ENCODE measurements at regions not wholly inside any gene's neighbourhood (a gene's known extent, or its start where the extent isn't known, plus 50 kb on each side); places are given as distances from the start of the nearest gene placed in this dataset.

- no peak for DNase-seq
- Histone ChIP-seq H2AFZ (no peak overlapping the region), H3K9me3 (ENCODE audit: insufficient read depth, low read depth) (no peaks in the 10 kb centered on the region), H3K27me3 (ENCODE audit: insufficient read depth, low read depth) (no peaks in the 10 kb centered on the region), H3K4me3 (no peak overlapping the region), H3K4me1 (replicated peaks; ENCODE audit: insufficient read depth) (no peaks in the 10 kb centered on the region), H3K36me3 (ENCODE audit: low read depth) (no peaks in the 10 kb centered on the region), H3K4me2 (no peak overlapping the region), H3F3A (ENCODE audit: insufficient read depth, low read depth) (no peaks in the 10 kb centered on the region), H3K9me2 (ENCODE audit: insufficient read depth) (no peaks in the 10 kb centered on the region), H3K79me2 (ENCODE audit: low read depth) (no peaks in the 10 kb centered on the region), H4K20me1 (ENCODE audit: insufficient read depth) (no peaks in the 10 kb centered on the region), H3K27ac (no peak overlapping the region)
- no TSS peak for BruUV-seq (replicated peaks)
- intact Hi-C loops (cut with micrococcal nuclease; ENCODE audit: unreplicated experiment): no loop called here
- TF ChIP-seq EZH2 (IDR thresholded peaks at IDR 0.05; ENCODE audit: low read depth): no peak
- no peak for TF ChIP-seq CTCF (conservative IDR thresholded peaks at IDR 0.05)
- POLR2A ChIA-PET (ENCODE audit: unreplicated experiment): no interaction called here
- CTCF ChIA-PET: no interaction called here
Observed at GRCh38 chr12:71240946-71241345, 83.1 kb upstream of the TSPAN8 start.

GRCh38 chr12:71239731-71240130 lies 81.9 kb upstream of the TSPAN8 start:
- H3F3A ChIP-seq (ENCODE audit: insufficient read depth, low read depth): no peaks in the 10 kb centered on the region
- no peaks in the 10 kb centered on the region for H3K36me3 ChIP-seq (ENCODE audit: low read depth)
- CTCF ChIA-PET: no interaction called here
- H3K4me1 ChIP-seq (replicated peaks; ENCODE audit: insufficient read depth): no peaks in the 10 kb centered on the region
- intact Hi-C loops (cut with micrococcal nuclease; ENCODE audit: unreplicated experiment): no loop called here
- no peaks in the 10 kb centered on the region for H3K79me2 ChIP-seq (ENCODE audit: low read depth)
- no peak overlapping the region for H3K27ac ChIP-seq
- H3K4me2 ChIP-seq: no peak overlapping the region
- no peak overlapping the region for H2AFZ ChIP-seq
- BruUV-seq (replicated peaks): no TSS peak
- H3K9me2 ChIP-seq (ENCODE audit: insufficient read depth): no peaks in the 10 kb centered on the region
- POLR2A ChIA-PET (ENCODE audit: unreplicated experiment): no interaction called here
- no peak overlapping the region for H3K4me3 ChIP-seq
- no peak for TF ChIP-seq EZH2 (IDR thresholded peaks at IDR 0.05; ENCODE audit: low read depth)
- no peak for TF ChIP-seq CTCF (conservative IDR thresholded peaks at IDR 0.05)
- no peaks in the 10 kb centered on the region for H3K9me3 ChIP-seq (ENCODE audit: insufficient read depth, low read depth)
- no peaks in the 10 kb centered on the region for H4K20me1 ChIP-seq (ENCODE audit: insufficient read depth)
- H3K27me3 ChIP-seq (ENCODE audit: insufficient read depth, low read depth): no peaks in the 10 kb centered on the region
- DNase-seq: no peak

- TF ChIP-seq EZH2 (IDR thresholded peaks at IDR 0.05; ENCODE audit: low read depth) (no peak), CTCF (conservative IDR thresholded peaks at IDR 0.05) (no peak)
- no peaks in the 10 kb centered on the region for H3K4me1 ChIP-seq (replicated peaks; ENCODE audit: insufficient read depth)
- H3F3A ChIP-seq (ENCODE audit: insufficient read depth, low read depth): no peaks in the 10 kb centered on the region
- H4K20me1 ChIP-seq (ENCODE audit: insufficient read depth): no peaks in the 10 kb centered on the region
- DNase-seq: no peak
- H3K36me3 ChIP-seq (ENCODE audit: low read depth): no peaks in the 10 kb centered on the region
- no peak overlapping the region for H3K4me2 ChIP-seq
- H3K9me2 ChIP-seq (ENCODE audit: insufficient read depth): no peaks in the 10 kb centered on the region
- POLR2A ChIA-PET (ENCODE audit: unreplicated experiment): no interaction called here
- no peak overlapping the region for H2AFZ ChIP-seq
- no TSS peak for BruUV-seq (replicated peaks)
- H3K27me3 ChIP-seq (ENCODE audit: insufficient read depth, low read depth): no peaks in the 10 kb centered on the region
- no peak overlapping the region for H3K4me3 ChIP-seq
- H3K27ac ChIP-seq: no peak overlapping the region
- CTCF ChIA-PET: no interaction called here
- no peaks in the 10 kb centered on the region for H3K9me3 ChIP-seq (ENCODE audit: insufficient read depth, low read depth)
- H3K79me2 ChIP-seq (ENCODE audit: low read depth): no peaks in the 10 kb centered on the region
- intact Hi-C loops (cut with micrococcal nuclease; ENCODE audit: unreplicated experiment): no loop called here
Observed at GRCh38 chr12:71237128-71237527, 79.3 kb upstream of the TSPAN8 start.

Data from PC-9 (cell line).